GM18858 (cell line): ENCODE measurements at regions not wholly inside any gene's neighbourhood (a gene's known extent, or its start where the extent isn't known, plus 50 kb on each side); places are given as distances from the start of the nearest gene placed in this dataset.

Experiments used
- ATAC-seq: cut with Tn5 transposase; IDR thresholded peaks from one replicate; pipeline ENCODE4 v1.9.1; 2021; ENCODE audit not compliant: unreplicated experiment

DNA sequence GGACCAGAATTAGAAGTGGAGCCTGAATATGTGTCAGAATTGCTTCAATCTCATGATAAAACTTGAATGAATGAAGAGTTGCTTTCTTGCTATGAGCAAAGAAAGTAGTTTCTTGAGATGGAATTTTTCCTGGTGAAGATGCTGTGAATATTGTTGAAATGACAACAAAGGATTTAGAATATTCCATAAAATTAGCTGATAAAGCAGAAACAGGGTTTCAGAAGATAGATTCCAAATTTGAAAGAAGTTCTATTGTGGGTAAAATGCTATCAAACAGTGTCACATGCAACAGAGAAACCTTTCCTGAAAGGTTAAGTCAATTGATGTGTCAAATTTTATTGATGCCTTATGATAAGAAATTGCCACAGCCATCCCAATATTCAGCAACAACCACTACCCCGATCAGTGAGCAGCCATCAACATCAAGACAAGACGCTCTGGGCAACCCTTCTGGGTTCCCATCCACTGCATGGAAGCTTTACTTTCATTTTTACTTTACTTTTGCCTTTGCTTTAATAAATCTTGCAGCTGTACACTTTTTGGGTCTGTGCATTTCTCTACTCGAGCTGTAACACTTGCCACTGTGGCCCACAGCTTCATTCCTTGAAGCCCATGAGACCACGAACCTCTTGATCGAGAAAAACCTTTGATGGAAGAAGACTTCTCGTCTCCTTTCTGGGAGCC, 104.0 kb upstream of the SSTR1 start:
- no peak for ATAC-seq

- no peak for ATAC-seq
Measured at GRCh38 chr14:38105106-38105702, 102.5 kb upstream of the SSTR1 start.

DNA sequence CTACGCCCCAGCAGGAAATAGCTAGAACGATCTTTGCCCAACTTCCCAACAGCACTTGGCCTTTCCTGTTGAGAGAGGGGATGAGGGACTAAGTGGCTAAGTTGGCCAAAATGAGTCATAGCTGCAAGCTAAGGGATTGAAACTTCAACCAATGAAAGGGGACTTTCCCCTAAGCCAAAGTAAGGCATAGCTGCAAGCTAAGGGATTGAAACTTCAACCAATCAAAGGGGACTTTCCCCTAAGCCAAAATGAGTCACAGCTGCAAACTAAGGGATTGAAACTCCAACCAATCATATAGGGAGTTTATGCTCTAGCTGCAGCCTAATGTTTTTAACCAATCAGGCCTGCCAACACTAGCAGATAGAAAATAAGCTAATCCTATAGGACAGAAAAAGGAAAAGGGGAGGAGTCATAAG, 100.5 kb upstream of the SSTR1 start:
- peak; percentile 91 for ATAC-seq

GRCh38 chr14:38108681-38109080, 99.0 kb upstream of the SSTR1 start:
- no peak for ATAC-seq

DNA sequence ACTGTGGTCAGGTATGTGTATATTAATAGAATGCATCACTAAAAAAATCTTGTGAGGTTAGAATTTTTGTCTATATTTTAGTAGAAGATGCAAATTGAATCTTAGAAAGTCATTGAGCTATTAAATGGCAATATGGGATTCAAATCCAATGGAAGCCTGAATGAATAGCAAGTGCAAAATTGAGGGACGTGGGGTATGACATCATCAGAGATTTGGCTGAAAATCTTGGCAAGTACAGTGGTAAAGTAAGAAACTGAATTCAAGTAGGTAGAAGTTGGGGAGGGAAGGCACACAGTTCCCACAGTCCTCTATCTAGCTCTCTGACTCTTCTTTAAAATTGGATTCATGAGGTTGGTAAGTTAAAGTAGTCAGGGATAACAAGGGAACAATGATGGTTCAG, 97.4 kb upstream of the SSTR1 start:
- ATAC-seq: no peak

GRCh38 chr14:38111046-38111445, 96.7 kb upstream of the SSTR1 start:
- no peak for ATAC-seq

GRCh38 chr14:38113546-38113945, 94.2 kb upstream of the SSTR1 start:
- ATAC-seq: no peak

GRCh38 chr14:38116895-38117294, 90.8 kb upstream of the SSTR1 start:
- ATAC-seq: no peak

GRCh38 chr14:38120109-38120508, 87.6 kb upstream of the SSTR1 start:
- no peak for ATAC-seq

GRCh38 chr14:38121320-38122020, 86.2 kb upstream of the SSTR1 start:
- no peak for ATAC-seq

DNA sequence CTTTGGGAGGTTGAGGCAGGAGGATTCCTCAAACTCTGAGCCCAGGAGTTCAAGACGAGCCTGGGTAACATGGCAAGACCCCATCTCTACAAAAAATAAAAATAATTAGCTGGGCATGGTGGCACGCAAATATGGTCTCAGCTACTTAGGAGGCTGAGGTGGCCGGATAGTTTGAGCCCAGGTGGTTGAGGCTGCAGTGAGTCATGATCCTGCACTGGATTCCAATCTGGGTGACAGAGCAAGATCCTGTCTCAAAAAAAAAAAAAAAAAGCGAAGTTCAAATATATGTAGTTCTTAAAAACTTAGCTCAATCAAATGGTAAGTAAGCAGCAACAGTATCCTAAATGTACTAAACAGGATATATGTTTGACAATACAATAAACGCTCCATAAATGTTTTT, 85.5 kb upstream of the SSTR1 start:
- ATAC-seq: no peak

DNA sequence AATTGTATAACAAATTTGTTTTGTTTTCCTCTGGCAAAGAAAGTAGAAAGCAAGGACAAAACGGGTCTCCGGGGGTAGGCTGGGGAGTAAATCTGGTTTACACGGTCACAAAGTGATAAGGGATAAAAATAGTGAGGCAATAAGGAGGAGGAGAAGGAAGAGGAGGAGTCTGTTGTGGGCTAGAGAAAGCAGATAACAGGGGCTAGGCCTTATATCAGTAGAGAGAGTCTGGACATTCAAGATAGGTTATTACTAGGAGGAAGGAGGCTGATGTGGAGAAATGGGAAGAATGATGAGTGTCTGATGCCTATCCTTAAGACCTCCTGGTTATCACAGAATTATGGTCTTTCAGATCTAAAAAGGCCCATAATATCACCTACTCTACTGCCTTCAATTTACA, 83.2 kb upstream of the SSTR1 start:
- no peak for ATAC-seq

GRCh38 chr14:38125481-38126037, 82.1 kb upstream of the SSTR1 start:
- ATAC-seq: no peak

DNA sequence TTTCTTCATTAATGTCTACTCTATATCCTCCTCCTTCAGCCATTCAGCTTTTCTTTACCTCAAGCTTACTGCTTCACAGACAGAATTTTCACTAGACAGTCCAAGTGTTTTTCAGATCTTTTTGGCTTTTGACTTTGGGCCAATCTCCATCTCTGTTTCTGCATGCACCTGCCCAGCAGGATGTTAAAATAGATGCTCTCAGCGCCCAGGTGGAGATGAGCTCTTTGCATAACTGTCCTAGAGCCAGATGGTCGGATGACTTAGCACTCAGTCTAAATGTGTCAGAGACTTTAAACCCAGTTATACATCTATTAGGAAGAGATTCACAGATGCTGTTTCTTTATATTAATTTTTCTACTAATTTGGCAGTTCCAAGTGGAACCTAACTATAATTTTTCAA, 80.3 kb upstream of the SSTR1 start:
- no peak for ATAC-seq

GRCh38 chr14:38127784-38128183, 79.9 kb upstream of the SSTR1 start:
- ATAC-seq: no peak

DNA sequence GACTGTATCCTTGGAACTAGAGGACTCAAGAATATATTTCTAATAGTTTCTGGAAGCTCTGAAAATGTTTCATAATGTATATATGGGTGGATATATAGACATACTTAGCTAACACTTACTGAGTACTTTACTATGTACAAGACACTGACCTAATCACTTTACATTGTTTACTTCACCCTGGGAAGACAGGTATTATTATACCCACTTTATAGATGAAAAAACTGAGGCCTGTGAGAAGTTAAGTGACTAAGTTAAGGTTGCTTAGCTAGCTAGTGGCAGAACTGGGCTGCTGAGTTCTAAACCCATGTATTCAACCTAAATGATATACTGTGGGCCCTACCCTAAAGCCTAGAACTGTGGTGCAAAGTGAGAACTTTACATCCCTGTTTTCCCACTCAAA, 79.1 kb upstream of the SSTR1 start:
- ATAC-seq: no peak

DNA sequence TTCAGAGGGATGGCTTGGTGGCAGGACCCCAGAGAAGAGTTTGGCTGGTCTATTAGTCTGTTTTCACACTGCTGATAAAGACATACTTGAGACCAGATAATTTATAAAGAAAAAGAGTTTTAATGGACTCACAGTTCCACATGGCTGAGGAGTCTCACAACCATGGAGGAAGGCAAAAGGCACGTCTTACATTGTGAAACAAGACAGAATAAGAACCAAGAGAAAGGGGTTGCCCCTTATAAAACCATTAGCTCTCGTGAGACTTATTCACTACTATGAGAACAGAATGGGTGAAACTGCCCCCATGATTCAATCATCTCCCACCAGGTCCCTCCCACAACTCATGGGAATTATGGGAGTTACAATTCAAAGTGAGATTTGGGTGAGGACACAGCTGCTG, 78.5 kb upstream of the SSTR1 start:
- ATAC-seq: no peak

DNA sequence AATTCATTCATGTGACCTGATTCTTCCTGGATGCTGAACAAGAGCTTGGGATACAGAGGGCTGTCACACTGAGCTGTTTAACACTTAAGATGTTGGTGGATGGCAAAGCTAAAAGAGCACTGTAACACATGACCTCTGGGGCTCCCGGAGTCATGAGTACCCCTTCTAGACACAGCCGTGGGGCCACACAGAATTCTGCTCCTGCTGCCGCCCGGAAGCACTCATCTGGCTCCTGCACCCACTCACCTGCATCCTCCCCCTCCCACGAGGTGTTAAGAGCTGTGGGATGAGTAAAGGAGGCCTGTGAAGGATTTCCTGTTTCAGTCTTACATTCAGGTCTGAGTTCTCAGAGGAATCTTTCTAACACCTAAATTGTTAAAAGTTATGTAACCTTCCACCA, 78.0 kb upstream of the SSTR1 start:
- ATAC-seq: no peak

GRCh38 chr14:38134416-38135030, 73.2 kb upstream of the SSTR1 start:
- no peak for ATAC-seq

DNA sequence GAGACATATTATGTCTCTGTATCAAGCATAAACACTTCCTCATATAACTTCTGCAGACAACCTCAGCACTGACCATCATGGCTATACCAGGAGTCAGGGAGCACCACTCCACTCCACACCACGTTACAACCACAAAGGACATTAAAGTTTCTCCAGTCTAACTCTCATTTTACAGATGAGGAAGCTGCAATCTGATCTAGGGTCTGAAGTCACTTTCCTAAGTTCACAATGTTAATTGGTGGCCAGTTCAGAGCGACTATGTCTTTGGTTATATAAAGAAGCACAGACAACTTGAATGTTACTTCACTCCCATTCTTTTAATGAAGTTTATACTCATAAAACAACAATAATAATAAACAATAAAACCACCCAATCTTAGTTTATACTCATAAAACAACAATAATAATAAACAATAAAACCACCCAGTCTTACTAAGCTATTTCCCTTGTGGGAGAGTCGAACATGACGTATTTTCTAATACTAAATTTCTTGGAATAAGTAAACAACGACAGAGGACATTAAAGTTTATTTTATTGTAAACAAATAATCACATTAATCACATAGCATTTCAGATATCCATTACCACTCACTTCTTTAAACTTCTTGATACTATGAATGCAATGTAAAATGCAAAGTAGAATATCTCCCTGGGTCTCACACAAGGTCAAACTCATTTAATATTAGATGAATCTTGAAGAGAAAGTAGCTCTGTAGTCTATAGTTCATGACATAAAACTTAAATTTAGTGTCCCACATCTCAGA, 72.4 kb upstream of the SSTR1 start:
- ATAC-seq: no peak

DNA sequence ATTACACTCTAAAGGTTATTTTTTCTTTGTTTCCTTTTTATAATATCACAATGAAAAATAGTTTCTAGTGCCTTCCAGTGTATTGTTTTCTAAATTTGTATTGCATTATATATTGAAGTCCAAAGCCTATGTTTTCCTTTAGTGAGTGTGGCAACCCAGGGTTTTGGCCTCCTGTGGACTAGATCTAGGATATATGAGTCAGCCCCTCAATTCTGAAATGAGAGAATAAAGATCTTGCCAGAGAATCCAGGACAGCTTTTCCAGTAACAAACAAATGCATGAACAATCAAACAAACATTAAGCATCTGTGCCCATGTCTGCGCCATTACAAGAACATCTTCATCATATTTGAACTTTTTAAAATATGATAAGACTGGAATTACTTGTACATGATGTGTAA, 70.7 kb upstream of the SSTR1 start:
- no peak for ATAC-seq
